ENCODE measurements at regions not wholly inside any gene's neighbourhood (a gene's known extent, or its start where the extent isn't known, plus 50 kb on each side); places are given as distances from the start of the nearest gene placed in this dataset.

GRCh38 chr15:50820808-50821382 lies 55.4 kb upstream of the SPPL2A start:
- in situ Hi-C loops (cut with MboI; ENCODE audit: low pct_unique_long_range_greater_than_20kb, low sequenced_read_pairs, unreplicated experiment), result no loop called here
- TF ChIP-seq CTCF (IDR thresholded peaks at IDR 0.05; ENCODE audit: extremely low read depth, insufficient read depth, missing control alignments), result no peak

GRCh38 chr15:50819344-50819743 lies 53.8 kb upstream of the SPPL2A start:
- no peak for DNase-seq (ENCODE audit: low spot score)
- TF ChIP-seq CTCF (IDR thresholded peaks at IDR 0.05; ENCODE audit: extremely low read depth, insufficient read depth, missing control alignments), result no peak
- in situ Hi-C loops (cut with MboI; ENCODE audit: low pct_unique_long_range_greater_than_20kb, low sequenced_read_pairs, unreplicated experiment), result no loop called here

More at GRCh38 chr15:50820808-50821382, 55.4 kb upstream of the SPPL2A start:
- no peak for DNase-seq (ENCODE audit: low spot score)

- in situ Hi-C loops (cut with MboI; ENCODE audit: low pct_unique_long_range_greater_than_20kb, low sequenced_read_pairs, unreplicated experiment), result no loop called here
- TF ChIP-seq CTCF (IDR thresholded peaks at IDR 0.05; ENCODE audit: extremely low read depth, insufficient read depth, missing control alignments), result no peak
- no peak for DNase-seq (ENCODE audit: low spot score)
These were observed 50.6 kb upstream of the SPPL2A start for GRCh38 chr15:50815958-50816590.

All from GM13977 (cell line).